ENCODE measurements at regions not wholly inside any gene's neighbourhood (a gene's known extent, or its start where the extent isn't known, plus 50 kb on each side); places are given as distances from the start of the nearest gene placed in this dataset.

DNA sequence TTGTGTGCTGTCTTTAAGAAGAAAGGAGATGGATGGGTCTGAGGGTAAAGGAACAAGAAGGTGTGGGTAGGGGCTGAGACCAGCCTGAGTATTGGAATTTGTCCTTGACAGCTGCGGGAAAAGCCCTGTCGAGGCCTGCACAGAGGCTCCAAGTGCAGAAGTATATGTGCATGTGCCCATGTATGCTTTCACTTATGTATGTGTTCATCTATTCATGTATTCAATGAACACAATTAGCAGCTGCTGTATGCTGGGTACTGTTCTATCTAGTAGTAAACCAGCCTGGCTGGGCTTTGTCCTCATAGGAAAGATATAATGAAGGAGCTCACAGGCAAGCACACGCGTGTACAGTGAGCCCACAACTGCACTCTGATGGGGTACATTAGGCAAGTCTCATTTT lies 181.4 kb downstream of the CALCRL start:
- TF ChIP-seq, protein P1, sequence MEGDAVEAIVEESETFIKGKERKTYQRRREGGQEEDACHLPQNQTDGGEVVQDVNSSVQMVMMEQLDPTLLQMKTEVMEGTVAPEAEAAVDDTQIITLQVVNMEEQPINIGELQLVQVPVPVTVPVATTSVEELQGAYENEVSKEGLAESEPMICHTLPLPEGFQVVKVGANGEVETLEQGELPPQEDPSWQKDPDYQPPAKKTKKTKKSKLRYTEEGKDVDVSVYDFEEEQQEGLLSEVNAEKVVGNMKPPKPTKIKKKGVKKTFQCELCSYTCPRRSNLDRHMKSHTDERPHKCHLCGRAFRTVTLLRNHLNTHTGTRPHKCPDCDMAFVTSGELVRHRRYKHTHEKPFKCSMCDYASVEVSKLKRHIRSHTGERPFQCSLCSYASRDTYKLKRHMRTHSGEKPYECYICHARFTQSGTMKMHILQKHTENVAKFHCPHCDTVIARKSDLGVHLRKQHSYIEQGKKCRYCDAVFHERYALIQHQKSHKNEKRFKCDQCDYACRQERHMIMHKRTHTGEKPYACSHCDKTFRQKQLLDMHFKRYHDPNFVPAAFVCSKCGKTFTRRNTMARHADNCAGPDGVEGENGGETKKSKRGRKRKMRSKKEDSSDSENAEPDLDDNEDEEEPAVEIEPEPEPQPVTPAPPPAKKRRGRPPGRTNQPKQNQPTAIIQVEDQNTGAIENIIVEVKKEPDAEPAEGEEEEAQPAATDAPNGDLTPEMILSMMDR (IDR thresholded peaks at IDR 0.05; ENCODE audit: low read depth, low read length) = no peak
- TF ChIP-seq EZH2phosphoT487 (IDR thresholded peaks at IDR 0.05; ENCODE audit: low read depth) = no peak

Data from OCI-LY3 (cell line).